ENCODE measurements at regions not wholly inside any gene's neighbourhood (a gene's known extent, or its start where the extent isn't known, plus 50 kb on each side); places are given as distances from the start of the nearest gene placed in this dataset.

DNA sequence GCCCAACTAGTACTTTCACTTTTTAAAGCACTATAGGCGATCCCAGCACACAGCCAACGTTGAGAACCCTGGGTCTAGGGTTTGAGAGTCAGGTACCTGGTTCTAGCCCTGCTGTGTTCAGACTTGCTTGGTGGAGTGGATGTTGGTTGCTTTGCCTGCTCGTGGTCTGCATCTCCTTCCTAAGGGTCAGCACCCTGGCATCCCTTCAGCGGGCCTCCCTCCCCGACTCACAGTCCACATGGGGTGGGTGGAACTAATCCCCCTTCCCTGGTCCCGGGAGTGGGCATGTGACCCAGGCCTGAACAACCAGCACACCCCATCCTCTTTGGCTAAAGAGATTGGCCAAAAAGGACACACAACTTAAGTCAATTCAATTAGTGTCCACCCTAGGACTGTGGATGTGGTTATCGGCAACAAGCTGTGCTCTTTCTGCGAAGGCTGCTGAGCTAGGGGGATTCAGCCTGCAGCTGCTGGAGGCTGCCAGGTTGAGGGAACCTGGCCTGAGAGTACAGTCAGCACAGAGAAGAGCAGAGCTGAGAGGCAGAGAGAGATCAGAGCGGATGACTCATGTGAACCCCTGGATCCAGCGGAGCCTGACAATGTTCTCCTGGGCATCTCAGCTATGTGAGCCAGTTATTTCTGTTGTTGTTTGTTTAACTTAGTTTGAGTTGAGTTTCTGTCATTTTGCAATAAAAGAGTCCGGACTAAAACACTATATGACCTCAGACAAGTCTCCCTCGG, 138.9 kb downstream of the ACTL8 start:
- H3K36me3 ChIP-seq (ENCODE audit: low read depth): no peaks in the 10 kb centered on the region
- H3K4me1 ChIP-seq (ENCODE audit: low read depth): no peaks in the 10 kb centered on the region
- intact Hi-C loops (cut with DNase I, micrococcal nuclease): no loop called here
- DNase-seq: no peak
- no peak for ATAC-seq
- no peaks in the 10 kb centered on the region for H3K9me3 ChIP-seq
- no peak overlapping the region for H3K4me3 ChIP-seq
- TF ChIP-seq, protein P1, sequence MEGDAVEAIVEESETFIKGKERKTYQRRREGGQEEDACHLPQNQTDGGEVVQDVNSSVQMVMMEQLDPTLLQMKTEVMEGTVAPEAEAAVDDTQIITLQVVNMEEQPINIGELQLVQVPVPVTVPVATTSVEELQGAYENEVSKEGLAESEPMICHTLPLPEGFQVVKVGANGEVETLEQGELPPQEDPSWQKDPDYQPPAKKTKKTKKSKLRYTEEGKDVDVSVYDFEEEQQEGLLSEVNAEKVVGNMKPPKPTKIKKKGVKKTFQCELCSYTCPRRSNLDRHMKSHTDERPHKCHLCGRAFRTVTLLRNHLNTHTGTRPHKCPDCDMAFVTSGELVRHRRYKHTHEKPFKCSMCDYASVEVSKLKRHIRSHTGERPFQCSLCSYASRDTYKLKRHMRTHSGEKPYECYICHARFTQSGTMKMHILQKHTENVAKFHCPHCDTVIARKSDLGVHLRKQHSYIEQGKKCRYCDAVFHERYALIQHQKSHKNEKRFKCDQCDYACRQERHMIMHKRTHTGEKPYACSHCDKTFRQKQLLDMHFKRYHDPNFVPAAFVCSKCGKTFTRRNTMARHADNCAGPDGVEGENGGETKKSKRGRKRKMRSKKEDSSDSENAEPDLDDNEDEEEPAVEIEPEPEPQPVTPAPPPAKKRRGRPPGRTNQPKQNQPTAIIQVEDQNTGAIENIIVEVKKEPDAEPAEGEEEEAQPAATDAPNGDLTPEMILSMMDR (IDR thresholded peaks at IDR 0.05): no peak

DNA sequence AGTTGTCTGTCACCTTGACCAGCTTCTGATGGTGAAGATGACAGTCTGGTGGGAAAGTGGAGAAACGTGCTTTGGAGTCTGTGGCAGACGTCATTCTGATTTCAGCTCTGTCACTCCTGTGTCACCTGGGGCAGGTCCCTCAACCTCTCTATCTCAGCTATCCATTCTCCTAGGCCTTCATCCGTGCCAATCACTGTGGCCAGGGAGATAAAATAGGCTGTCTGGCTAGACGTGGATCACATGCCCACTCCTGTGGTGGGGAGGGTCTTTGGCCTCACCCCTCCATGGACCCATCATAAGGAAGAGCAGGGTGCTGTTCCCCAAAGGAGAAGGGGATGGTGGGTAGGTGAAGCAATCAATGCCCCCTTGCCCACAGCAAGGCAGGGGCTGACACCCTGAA, 140.3 kb downstream of the ACTL8 start:
- Histone ChIP-seq H3K36me3 (ENCODE audit: low read depth) (no peaks in the 10 kb centered on the region), H3K4me3 (no peak overlapping the region), H3K4me1 (ENCODE audit: low read depth) (no peaks in the 10 kb centered on the region), H3K9me3 (no peaks in the 10 kb centered on the region)
- no peak for DNase-seq
- ATAC-seq: no peak
- intact Hi-C loops (cut with DNase I, micrococcal nuclease): no loop called here
- TF ChIP-seq, protein P1 (IDR thresholded peaks at IDR 0.05): no peak

DNA sequence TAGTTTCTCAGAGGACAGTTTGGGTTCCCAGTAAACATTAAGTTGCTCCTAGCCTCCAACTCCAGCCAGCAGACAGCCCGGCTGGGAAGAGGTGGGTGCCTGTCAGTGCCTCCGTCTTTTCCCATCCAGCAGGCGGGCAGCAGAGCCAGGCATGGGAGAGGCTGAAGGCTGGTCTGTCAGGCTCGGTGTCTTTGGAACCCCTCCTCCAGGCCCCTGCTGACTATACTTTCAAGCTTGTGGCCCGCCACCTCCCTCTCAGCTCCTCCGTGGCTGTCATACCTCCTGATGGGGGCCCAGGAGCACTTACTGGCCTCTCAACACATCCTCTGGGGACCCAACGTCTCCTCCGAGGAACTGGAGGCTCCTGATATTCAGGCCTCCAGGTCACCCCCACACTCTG, 140.9 kb downstream of the ACTL8 start:
- DNase-seq: no peak
- Histone ChIP-seq H3K36me3 (ENCODE audit: low read depth) (no peaks in the 10 kb centered on the region), H3K4me1 (ENCODE audit: low read depth) (no peaks in the 10 kb centered on the region), H3K4me3 (no peak overlapping the region), H3K9me3 (no peaks in the 10 kb centered on the region)
- intact Hi-C loops (cut with DNase I, micrococcal nuclease): no loop called here
- TF ChIP-seq, protein P1 (IDR thresholded peaks at IDR 0.05): no peak
- no peak for ATAC-seq

DNA sequence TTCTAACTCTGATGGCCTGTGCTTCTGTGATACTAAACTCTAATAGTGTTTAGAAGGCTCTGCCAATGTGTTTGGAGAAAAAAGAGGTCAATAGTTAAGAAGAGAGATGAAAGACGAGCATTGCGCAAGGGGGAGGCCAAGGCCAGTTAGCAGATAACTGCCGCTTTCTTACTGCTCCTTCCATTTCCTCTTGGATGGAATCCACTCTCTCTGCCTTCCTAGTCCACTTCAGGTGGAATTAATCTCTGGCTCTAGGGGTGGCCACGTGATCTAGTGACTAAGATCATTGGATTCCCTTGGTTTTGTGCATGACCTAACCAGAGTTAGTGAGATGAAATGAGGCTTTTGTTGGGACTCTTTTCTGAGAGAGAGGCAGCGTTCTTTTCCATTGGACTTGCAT, 148.3 kb downstream of the ACTL8 start:
- TF ChIP-seq, protein P1 (IDR thresholded peaks at IDR 0.05): no peak
- peak; percentile 43 for ATAC-seq
- no peaks in the 10 kb centered on the region for H3K36me3 ChIP-seq (ENCODE audit: low read depth)
- H3K4me3 ChIP-seq: no peak overlapping the region
- no peaks in the 10 kb centered on the region for H3K4me1 ChIP-seq (ENCODE audit: low read depth)
- no peaks in the 10 kb centered on the region for H3K9me3 ChIP-seq
- DNase-seq: no peak
- intact Hi-C loops (cut with DNase I, micrococcal nuclease): no loop called here

DNA sequence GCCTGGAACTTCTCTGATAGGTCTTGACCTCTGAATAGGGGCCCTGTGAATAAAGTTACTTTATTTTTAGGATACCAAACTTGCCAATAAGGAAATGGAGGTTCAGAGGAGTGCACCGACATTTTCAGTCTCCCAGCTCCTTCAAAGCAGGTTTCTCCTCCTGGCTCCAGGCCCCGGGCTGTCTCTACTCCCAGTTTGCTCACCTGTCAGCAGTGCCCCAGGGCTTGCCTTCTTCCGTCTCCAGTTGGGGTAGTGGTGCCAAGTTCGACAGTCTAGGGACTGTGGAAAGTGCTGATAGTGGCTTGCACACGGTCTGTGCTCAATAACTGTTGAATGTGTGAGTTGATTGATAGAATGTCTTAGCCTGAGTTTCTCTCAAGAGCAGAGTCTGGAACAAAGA, 149.2 kb downstream of the ACTL8 start:
- intact Hi-C loops (cut with DNase I, micrococcal nuclease): no loop called here
- no peaks in the 10 kb centered on the region for H3K4me1 ChIP-seq (ENCODE audit: low read depth)
- TF ChIP-seq, protein P1 (IDR thresholded peaks at IDR 0.05): no peak
- no peak overlapping the region for H3K4me3 ChIP-seq
- no peaks in the 10 kb centered on the region for H3K9me3 ChIP-seq
- no peak for ATAC-seq
- DNase-seq: no peak
- no peaks in the 10 kb centered on the region for H3K36me3 ChIP-seq (ENCODE audit: low read depth)

DNA sequence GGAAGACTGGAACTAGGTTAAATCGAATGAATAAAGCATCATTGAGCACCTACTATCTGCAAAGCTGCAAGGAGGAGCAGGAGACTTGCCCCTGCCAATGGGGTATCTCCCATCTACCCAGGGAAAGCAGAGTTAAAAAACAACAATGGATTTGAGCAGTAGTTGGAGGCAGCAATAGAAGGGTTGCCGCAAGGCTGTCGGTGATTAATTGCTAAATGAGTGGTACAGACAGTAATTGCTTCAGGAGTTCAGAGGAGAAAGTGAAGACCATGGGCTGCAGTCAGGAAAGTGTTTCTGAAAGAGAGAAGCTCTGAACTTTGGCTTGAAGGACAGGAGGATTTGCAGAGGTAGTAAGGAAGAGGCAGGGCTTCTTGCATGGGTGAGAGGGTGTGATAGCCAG, 152.9 kb downstream of the ACTL8 start:
- no peaks in the 10 kb centered on the region for H3K9me3 ChIP-seq
- H3K4me1 ChIP-seq (ENCODE audit: low read depth): no peaks in the 10 kb centered on the region
- H3K36me3 ChIP-seq (ENCODE audit: low read depth): no peaks in the 10 kb centered on the region
- H3K4me3 ChIP-seq: no peak overlapping the region
- TF ChIP-seq, protein P1 (IDR thresholded peaks at IDR 0.05): no peak
- intact Hi-C loops (cut with DNase I, micrococcal nuclease): no loop called here
- ATAC-seq (no peak), DNase-seq (no peak)
